Right lung (tissue), 2 donors: ENCODE measurements at regions not wholly inside any gene's neighbourhood (a gene's known extent, or its start where the extent isn't known, plus 50 kb on each side); places are given as distances from the start of the nearest gene placed in this dataset.

Experiments used
- DNase-seq, 2 donors: peaks; one replicate each; pipeline ENCODE4 v3.0.0-alpha.2; 2013

GRCh38 chr1:71190843-71191242, 110.0 kb upstream of the ZRANB2 start:
- no peak for DNase-seq

- DNase-seq = no peak
Observed at GRCh38 chr1:71184410-71184809, 103.6 kb upstream of the ZRANB2 start.

- DNase-seq = no peak
Observed at GRCh38 chr1:71179997-71180396, 99.2 kb upstream of the ZRANB2 start.

- DNase-seq = no peak
Observed at GRCh38 chr1:71170925-71171324, 90.1 kb upstream of the ZRANB2 start.

GRCh38 chr1:71167505-71167904, 86.7 kb upstream of the ZRANB2 start:
- no peak for DNase-seq

GRCh38 chr1:71166178-71167173, 85.6 kb upstream of the ZRANB2 start:
- DNase-seq = peak; percentile 18 to 25

GRCh38 chr1:71157715-71158114, 76.9 kb upstream of the ZRANB2 start:
- no peak for DNase-seq

GRCh38 chr1:71157151-71157550, 76.3 kb upstream of the ZRANB2 start:
- DNase-seq = peak in 1 of 2 donors; percentile 14

- DNase-seq = peak; percentile 42 to 56
Observed at GRCh38 chr1:71156590-71156989, 75.8 kb upstream of the ZRANB2 start.

GRCh38 chr1:71154429-71154828, 73.6 kb upstream of the ZRANB2 start:
- DNase-seq = no peak

GRCh38 chr1:71153826-71154225, 73.0 kb upstream of the ZRANB2 start:
- no peak for DNase-seq

GRCh38 chr1:71147637-71148360, 67.0 kb upstream of the ZRANB2 start:
- no peak for DNase-seq

- DNase-seq = no peak
Observed at GRCh38 chr1:71135571-71135970, 54.7 kb upstream of the ZRANB2 start.
